Endothelial cell of umbilical vein (primary cell): ENCODE measurements at regions not wholly inside any gene's neighbourhood (a gene's known extent, or its start where the extent isn't known, plus 50 kb on each side); places are given as distances from the start of the nearest gene placed in this dataset.

Experiments
- BruUV-seq: library from RNA; stranded (reverse); fragments of 400-500 nt; replicated peaks from 2 replicates; lab custom pipeline; 2021; lab: Mats Ljungman, UMichigan
- CTCF ChIA-PET: fragments of 300-600, 350-600 bp; sonication (Branson Sonifier 250); formaldehyde crosslinking; loops from one replicate; lab custom pipeline; 2021; ENCODE audit warnings: antibody characterized with exemption, inconsistent platforms; lab: Charles Lee
- POLR2A ChIA-PET: fragments of 300-600, 350-600 bp; sonication (Branson Sonifier 250); formaldehyde crosslinking; loops from one replicate; lab custom pipeline; 2021; ENCODE audit warnings: antibody characterized with exemption, inconsistent platforms; lab: Charles Lee
- DNase-seq: peaks from one replicate; pipeline ENCODE4 v3.0.0-alpha.2; 2011; ENCODE audit warnings: low read depth, low spot score
- FAIRE-seq: peaks from 2 replicates; lab custom pipeline; 2011; peaks lifted over from hg19 to GRCh38; lab: Jason Lieb, UNC
- H2AFZ ChIP-seq: 2 replicates; pipeline ENCODE4 v1.6.0; 2012; ENCODE audit warnings: low read depth, low read length, control low read depth, inconsistent platforms
- H3K27ac ChIP-seq: 2 replicates; pipeline ENCODE4 v1.5.1; 2011; ENCODE audit warnings: low read depth, mild to moderate bottlenecking, control low read depth, low read length, moderate library complexity; ENCODE audit not compliant: insufficient read depth
- H3K27me3 ChIP-seq, 2 experiments: 2 replicates each; pipeline versions ENCODE4 v1.6.0 to v1.6.1; 2011; ENCODE audit warnings: low read length in 2 of 2, mixed read lengths in 1 of 2; ENCODE audit not compliant: control insufficient read depth in 2 of 2, insufficient read depth in 2 of 2
- H3K36me3 ChIP-seq, 2 experiments: 2 replicates in 1 of 2; 3 replicates in 1 of 2; pipeline ENCODE4 v1.5.1; 2011; ENCODE audit warnings: low read length in 2 of 2, mild to moderate bottlenecking in 1 of 2, moderate library complexity in 1 of 2; ENCODE audit not compliant: control insufficient read depth in 2 of 2, insufficient read depth in 2 of 2; ENCODE audit errors: extremely low read depth in 1 of 2
- H3K4me1 ChIP-seq: 3 replicates; pipeline ENCODE4 v1.5.1; 2011; ENCODE audit warnings: mild to moderate bottlenecking, low read length; ENCODE audit not compliant: control insufficient read depth, insufficient read depth; ENCODE audit errors: extremely low read depth
- H3K4me2 ChIP-seq: 2 replicates; pipeline ENCODE4 v1.6.1; 2011; ENCODE audit warnings: low read length, control low read depth, mixed read lengths; ENCODE audit not compliant: insufficient read depth
- H3K4me3 ChIP-seq, 3 experiments: fragments of 200-600 bp in 1 of 3; sonication (generic), shearing (Covaris generic) in 1 of 3; replicated peaks in 1 of 3; 2 replicates each; pipeline ENCODE4 v1.5.1; 2011 to 2016; ENCODE audit warnings: control low read depth in 3 of 3, low read length in 3 of 3, mild to moderate bottlenecking in 2 of 3, inconsistent platforms in 1 of 3, low read depth in 1 of 3, moderate library complexity in 1 of 3; ENCODE audit not compliant: insufficient read depth in 1 of 3
- H3K79me2 ChIP-seq: 2 replicates; pipeline ENCODE4 v1.6.0; 2012; ENCODE audit warnings: low read length, inconsistent platforms; ENCODE audit not compliant: control insufficient read depth, insufficient read depth
- H3K9ac ChIP-seq: replicated peaks from 2 replicates; pipeline ENCODE3; 2011; ENCODE audit warnings: low read length, control low read depth; ENCODE audit not compliant: insufficient read depth; ENCODE audit errors: extremely low read depth
- H3K9me1 ChIP-seq: replicated peaks from 3 replicates; pipeline ENCODE4 v1.6.0; 2011; ENCODE audit warnings: mild to moderate bottlenecking, low read length; ENCODE audit not compliant: control insufficient read depth, insufficient read depth; ENCODE audit errors: extremely low read depth
- H3K9me3 ChIP-seq: replicated peaks from 2 replicates; pipeline ENCODE4 v1.5.1; 2012; ENCODE audit warnings: low read length, inconsistent platforms; ENCODE audit not compliant: control insufficient read depth, insufficient read depth
- H4K20me1 ChIP-seq: replicated peaks from 2 replicates; pipeline ENCODE3; 2011; ENCODE audit warnings: mild to moderate bottlenecking, low read length; ENCODE audit not compliant: control insufficient read depth, insufficient read depth; ENCODE audit errors: extremely low read depth
- EZH2 ChIP-seq: IDR thresholded peaks from 2 replicates; pipeline ENCODE4 v1.6.1; 2012; ENCODE audit warnings: borderline replicate concordance, low read depth, mild to moderate bottlenecking, moderate library complexity, low read length, inconsistent platforms; ENCODE audit not compliant: severe bottlenecking
- FOS ChIP-seq: IDR thresholded peaks from 2 replicates; pipeline ENCODE4 v1.6.1; 2011; ENCODE audit warnings: mild to moderate bottlenecking, low read length, moderate library complexity, borderline replicate concordance; ENCODE audit not compliant: insufficient read depth
- GATA2 ChIP-seq: IDR thresholded peaks from 2 replicates; pipeline ENCODE4 v1.7.0; 2011; ENCODE audit warnings: low read depth, mild to moderate bottlenecking, moderate library complexity, mixed read lengths, low read length; ENCODE audit not compliant: insufficient read length, insufficient read depth
- JUN ChIP-seq: IDR thresholded peaks from 2 replicates; pipeline ENCODE4 v1.6.1; 2011; ENCODE audit warnings: borderline replicate concordance, low read depth; ENCODE audit not compliant: insufficient read length, insufficient read depth
- MYC ChIP-seq: IDR thresholded peaks from one replicate; pipeline ENCODE4 v1.6.1; 2011; ENCODE audit warnings: mild to moderate bottlenecking, low read depth, low read length
- POLR2A ChIP-seq: IDR thresholded peaks from 2 replicates; pipeline ENCODE4 v1.6.1; 2012; ENCODE audit warnings: low read depth, mild to moderate bottlenecking, control low read depth, low read length
- POLR2AphosphoS5 ChIP-seq: IDR thresholded peaks from 2 replicates; pipeline ENCODE4 v1.6.1; 2012; ENCODE audit warnings: low read depth, mild to moderate bottlenecking, control low read depth, low read length, moderate library complexity; ENCODE audit not compliant: insufficient read depth
- dilution Hi-C: fragments of 300-500 bp; cut with MboI; formaldehyde crosslinking; loops from one replicate; pipeline ENCODE4 v1.15.0; 2019; ENCODE audit warnings: low sequenced_read_pairs; ENCODE audit not compliant: extremely low pct_ligation_motif_present
- intact Hi-C: fragments of 100-400 bp; cut with micrococcal nuclease; formaldehyde crosslinking; loops from one replicate; pipeline ENCODE4 v1.10.0; 2022
- TF ChIP-seq, protein P1 (sequence below), 2 donors: IDR thresholded peaks; 1 replicate in 1 of 2; 2 replicates in 1 of 2; pipeline ENCODE4 v1.5.1; 2011; ENCODE audit warnings: low read length in 2 of 2, mild to moderate bottlenecking in 2 of 2, moderate library complexity in 2 of 2, control low read depth in 1 of 2, inconsistent platforms in 1 of 2, low read depth in 1 of 2; ENCODE audit not compliant: insufficient read depth in 1 of 2; ENCODE audit errors: extremely low read depth in 1 of 2
- TF ChIP-seq, protein P2 (sequence below): IDR thresholded peaks from 2 replicates; pipeline ENCODE4 v1.6.1; 2011; ENCODE audit not compliant: insufficient read depth, insufficient read length

DNA sequence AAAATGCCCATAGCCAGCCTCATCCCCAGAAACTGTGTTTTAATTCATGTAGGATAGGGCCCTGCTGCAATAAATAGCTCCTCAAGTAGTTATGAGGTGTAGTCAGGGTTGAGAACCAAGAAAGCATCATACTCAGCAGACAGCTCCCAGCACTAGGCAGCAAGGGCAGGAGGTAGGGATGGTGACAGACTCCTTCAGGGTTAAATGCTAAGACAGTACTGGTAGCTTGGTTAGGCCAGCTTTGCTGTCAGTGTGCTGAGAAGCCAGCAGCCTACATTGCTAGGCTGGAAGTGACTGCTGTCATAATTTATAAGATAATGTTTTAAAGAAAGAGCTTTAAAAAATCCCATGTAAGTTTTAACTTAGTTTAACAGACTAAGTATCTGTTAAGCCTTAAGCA is 113.9 kb upstream of the IMMP2L start:
- no peak for TF ChIP-seq POLR2A
- no peak for TF ChIP-seq GATA2
- no peak for TF ChIP-seq MYC
- TF ChIP-seq EZH2 = no peak
- no peak for TF ChIP-seq JUN
- TF ChIP-seq, protein P1, sequence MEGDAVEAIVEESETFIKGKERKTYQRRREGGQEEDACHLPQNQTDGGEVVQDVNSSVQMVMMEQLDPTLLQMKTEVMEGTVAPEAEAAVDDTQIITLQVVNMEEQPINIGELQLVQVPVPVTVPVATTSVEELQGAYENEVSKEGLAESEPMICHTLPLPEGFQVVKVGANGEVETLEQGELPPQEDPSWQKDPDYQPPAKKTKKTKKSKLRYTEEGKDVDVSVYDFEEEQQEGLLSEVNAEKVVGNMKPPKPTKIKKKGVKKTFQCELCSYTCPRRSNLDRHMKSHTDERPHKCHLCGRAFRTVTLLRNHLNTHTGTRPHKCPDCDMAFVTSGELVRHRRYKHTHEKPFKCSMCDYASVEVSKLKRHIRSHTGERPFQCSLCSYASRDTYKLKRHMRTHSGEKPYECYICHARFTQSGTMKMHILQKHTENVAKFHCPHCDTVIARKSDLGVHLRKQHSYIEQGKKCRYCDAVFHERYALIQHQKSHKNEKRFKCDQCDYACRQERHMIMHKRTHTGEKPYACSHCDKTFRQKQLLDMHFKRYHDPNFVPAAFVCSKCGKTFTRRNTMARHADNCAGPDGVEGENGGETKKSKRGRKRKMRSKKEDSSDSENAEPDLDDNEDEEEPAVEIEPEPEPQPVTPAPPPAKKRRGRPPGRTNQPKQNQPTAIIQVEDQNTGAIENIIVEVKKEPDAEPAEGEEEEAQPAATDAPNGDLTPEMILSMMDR (IDR thresholded peaks at IDR 0.05; ENCODE audit: extremely low read depth in 1 of 2, insufficient read depth in 1 of 2, low read depth in 1 of 2, low read length in 2 of 2) = no peak
- no peak for TF ChIP-seq POLR2AphosphoS5
- TF ChIP-seq FOS = no peak
- TF ChIP-seq, protein P2, sequence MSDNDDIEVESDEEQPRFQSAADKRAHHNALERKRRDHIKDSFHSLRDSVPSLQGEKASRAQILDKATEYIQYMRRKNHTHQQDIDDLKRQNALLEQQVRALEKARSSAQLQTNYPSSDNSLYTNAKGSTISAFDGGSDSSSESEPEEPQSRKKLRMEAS = no peak
- intact Hi-C loops = no loop called here
- FAIRE-seq (no peak), DNase-seq (no peak)
- no TSS peak for BruUV-seq
- POLR2A ChIA-PET = no interaction called here
- H3K79me2 ChIP-seq = no peaks in the 10 kb centered on the region
- no peaks in the 10 kb centered on the region for H3K36me3 ChIP-seq
- dilution Hi-C loops = no loop called here
- H3K9me3 ChIP-seq = no peaks in the 10 kb centered on the region
- peaks cover 2% of the 10 kb centered on the region for H3K4me1 ChIP-seq
- CTCF ChIA-PET = no interaction called here
- peaks cover 0 to 2% of the 10 kb centered on the region in 2 experiments for H3K27me3 ChIP-seq
- H2AFZ ChIP-seq = no peak overlapping the region
- no peak overlapping the region for H3K9ac ChIP-seq
- H3K9me1 ChIP-seq = no peaks in the 10 kb centered on the region
- H3K27ac ChIP-seq = no peak overlapping the region
- no peak overlapping the region for H3K4me3 ChIP-seq
- no peaks in the 10 kb centered on the region for H4K20me1 ChIP-seq
- no peak overlapping the region for H3K4me2 ChIP-seq
